Umbilical cord (tissue), 1 donor: ENCODE measurements at regions not wholly inside any gene's neighbourhood (a gene's known extent, or its start where the extent isn't known, plus 50 kb on each side); places are given as distances from the start of the nearest gene placed in this dataset.

Source experiments
- DNase-seq: peaks from one replicate; pipeline ENCODE4 v3.0.0-alpha.2; 2015; ENCODE audit warnings: low spot score

GRCh38 chr1:5716126-5716525, 276.1 kb downstream of the NPHP4 start:
- DNase-seq: no peak

GRCh38 chr1:5713101-5714010, 278.9 kb downstream of the NPHP4 start:
- no peak for DNase-seq

GRCh38 chr1:5711956-5712645, 280.1 kb downstream of the NPHP4 start:
- no peak for DNase-seq

- DNase-seq: no peak
These were observed 281.1 kb downstream of the NPHP4 start for GRCh38 chr1:5711079-5711478.

- DNase-seq: no peak
These were observed 282.2 kb downstream of the NPHP4 start for GRCh38 chr1:5709976-5710375.

- DNase-seq: no peak
These were observed 282.7 kb downstream of the NPHP4 start for GRCh38 chr1:5709461-5709975.

- no peak for DNase-seq
These were observed 283.6 kb downstream of the NPHP4 start for GRCh38 chr1:5708346-5709245.

GRCh38 chr1:5707566-5708345, 284.5 kb downstream of the NPHP4 start:
- no peak for DNase-seq

- DNase-seq: no peak
These were observed 286.0 kb downstream of the NPHP4 start for GRCh38 chr1:5706239-5706638.

- DNase-seq: no peak
These were observed 286.5 kb downstream of the NPHP4 start for GRCh38 chr1:5705751-5706150.

GRCh38 chr1:5704561-5705514, 287.4 kb downstream of the NPHP4 start:
- no peak for DNase-seq

GRCh38 chr1:5701642-5702041, 290.6 kb downstream of the NPHP4 start:
- DNase-seq: no peak

GRCh38 chr1:5693568-5693967, 298.7 kb downstream of the NPHP4 start:
- no peak for DNase-seq

- DNase-seq: no peak
These were observed 299.6 kb downstream of the NPHP4 start for GRCh38 chr1:5692664-5693063.

GRCh38 chr1:5691795-5692509, 300.3 kb downstream of the NPHP4 start:
- DNase-seq: no peak

- no peak for DNase-seq
These were observed 301.3 kb downstream of the NPHP4 start for GRCh38 chr1:5690898-5691297.

- DNase-seq: no peak
These were observed 301.9 kb downstream of the NPHP4 start for GRCh38 chr1:5690291-5690690.

GRCh38 chr1:5688081-5689077, 303.8 kb downstream of the NPHP4 start:
- DNase-seq: no peak
